Stimulated activated CD4-positive, alpha-beta T cell treated with anti-CD3 and anti-CD28 coated beads, TNF-alpha, amount 100 ng/mL, for 24 hours (primary cell): ENCODE measurements at regions not wholly inside any gene's neighbourhood (a gene's known extent, or its start where the extent isn't known, plus 50 kb on each side); places are given as distances from the start of the nearest gene placed in this dataset.
"Not testable (repeated sequence)": the region's sequence is repeated elsewhere in the genome, so short reads cannot be mapped to it uniquely, and the experiment has no call there.

Experiments
- DNase-seq, 3 experiments: peaks; one replicate each; pipeline ENCODE4 v3.0.0-alpha.2; 2020; ENCODE audit warnings: low read depth in 3 of 3

DNA sequence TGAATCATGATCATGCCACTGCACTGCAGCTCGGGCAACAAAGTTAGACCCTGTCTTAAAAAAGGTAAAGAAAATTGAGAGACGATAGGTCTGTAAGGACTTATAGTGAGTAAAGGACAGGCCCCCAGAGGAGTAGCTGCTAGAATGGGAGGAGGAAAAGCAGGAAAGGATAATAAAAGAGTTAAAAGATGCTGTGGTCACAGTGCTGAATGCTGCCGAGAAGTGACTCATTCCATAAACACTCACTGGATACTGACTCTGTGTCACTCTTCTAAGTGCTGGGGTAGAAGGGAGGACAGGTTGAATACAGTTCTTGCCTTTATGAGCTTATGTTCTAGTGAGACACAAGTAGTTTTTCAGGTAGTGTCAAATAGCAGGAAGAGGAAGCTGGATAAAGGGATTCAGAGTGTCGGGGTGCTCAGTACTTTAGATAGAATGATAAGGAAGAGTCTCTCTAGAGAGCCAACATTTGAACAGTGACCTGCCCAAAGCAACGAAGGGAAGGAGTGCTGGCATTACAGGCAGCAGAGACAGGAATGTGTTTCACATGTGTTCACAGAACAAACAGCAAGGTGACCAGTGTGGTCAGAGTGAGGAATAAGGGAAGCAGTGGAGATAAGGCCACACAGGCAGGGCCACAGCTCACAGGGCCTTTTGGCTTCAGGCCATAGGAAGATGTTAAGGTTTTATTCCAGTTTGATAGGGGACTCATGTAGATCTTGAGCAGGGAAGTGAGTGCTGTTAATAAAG, 1240.5 kb downstream of the UQCRFS1 start:
- no peak for DNase-seq

DNA sequence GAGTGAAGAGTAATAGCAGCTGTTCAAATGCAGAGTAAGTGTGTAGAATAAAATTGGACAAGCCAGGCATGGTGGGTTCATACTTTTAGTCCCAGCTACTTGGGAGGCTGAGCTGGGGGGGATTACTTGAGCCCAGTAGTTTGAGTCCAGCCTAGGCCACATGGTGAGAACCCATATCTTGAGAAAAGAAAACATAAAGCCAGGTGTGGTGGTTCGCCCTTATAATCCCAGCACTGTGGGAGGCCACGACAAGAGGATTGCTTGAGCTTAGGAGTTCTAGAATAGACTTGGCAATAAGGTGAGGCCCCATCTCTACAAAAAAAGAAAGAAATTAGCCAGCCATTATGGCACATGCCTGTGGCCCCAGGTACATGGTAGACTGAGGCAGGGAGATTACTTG, 1241.1 kb downstream of the UQCRFS1 start:
- DNase-seq: no peak

DNA sequence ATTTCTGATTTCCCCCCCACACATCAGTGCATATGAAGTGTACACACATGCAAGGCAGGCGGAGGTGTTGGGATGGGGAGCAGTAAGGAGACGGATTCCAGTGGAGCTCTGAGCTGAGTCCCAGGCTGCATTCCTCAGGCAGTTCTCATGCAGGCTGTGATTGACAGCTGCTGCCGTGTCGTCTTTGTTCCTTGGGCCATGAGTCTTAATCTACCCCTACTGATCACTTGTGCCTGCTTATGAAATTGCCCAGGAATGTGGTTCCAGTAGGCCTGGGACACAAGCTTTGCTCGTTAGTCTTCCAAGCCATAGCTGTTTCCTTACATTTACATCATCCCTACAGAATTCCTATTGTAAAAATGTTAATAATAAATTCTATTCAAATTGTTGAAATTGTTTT, 1241.9 kb downstream of the UQCRFS1 start:
- DNase-seq: no peak

DNA sequence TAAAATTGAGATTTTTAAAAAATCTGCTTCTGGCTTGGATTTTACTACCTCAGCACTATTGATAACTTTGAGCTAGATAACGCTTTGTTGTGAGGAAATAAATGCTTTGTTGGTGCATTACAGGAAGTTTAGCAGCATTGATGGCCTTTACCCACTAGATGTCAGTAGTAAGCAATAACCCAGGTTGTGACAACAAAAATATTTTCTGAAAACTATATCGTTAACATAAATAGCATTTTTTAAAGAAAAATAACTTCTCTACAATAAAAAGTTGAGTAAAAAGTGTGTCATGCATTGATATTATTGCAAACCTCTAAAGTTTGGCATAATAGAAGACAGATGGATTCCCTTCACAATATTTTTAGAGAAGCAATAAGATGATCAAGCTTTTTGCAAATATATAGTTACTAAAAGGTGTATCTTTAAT, 1246.5 kb downstream of the UQCRFS1 start:
- no peak for DNase-seq

DNA sequence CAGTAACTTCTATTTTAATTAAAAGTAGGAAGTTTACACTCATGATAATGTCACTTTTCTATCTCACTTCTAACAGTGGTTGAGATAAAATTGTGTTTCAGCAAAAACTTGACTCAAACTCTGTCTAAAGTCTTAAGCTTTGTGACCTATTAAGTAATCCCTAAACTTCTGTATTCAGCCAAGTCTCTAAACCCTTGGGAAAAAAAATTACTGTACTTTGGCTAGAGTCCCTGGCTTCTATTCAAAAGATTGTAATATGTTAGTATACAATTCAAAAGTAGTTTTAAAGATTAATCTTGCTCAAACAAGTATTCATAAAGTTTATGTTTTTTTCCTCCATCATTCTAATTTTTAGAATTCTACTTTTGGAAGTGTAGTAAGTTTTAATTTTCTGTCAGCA, 1248.8 kb downstream of the UQCRFS1 start:
- no peak for DNase-seq

DNA sequence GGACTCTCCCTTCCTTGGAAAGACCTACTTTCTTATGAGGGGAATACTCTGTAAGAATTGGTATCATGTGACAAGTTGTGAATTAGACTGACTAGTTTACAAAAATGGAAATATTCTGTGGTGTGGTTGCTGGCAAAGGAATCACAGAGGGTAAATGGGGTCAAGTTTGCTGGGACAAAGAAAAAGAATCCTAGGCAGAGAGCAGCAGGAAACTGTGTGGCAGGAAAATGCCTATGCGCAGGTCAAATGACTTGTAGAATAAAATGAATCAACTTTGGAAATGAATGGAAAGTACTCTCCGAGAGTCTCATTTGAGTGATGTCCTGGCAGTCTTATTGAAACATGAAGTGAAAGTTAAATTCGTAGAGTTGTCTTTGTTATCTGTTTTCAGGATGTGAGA, 1250.7 kb downstream of the UQCRFS1 start:
- DNase-seq: no peak

DNA sequence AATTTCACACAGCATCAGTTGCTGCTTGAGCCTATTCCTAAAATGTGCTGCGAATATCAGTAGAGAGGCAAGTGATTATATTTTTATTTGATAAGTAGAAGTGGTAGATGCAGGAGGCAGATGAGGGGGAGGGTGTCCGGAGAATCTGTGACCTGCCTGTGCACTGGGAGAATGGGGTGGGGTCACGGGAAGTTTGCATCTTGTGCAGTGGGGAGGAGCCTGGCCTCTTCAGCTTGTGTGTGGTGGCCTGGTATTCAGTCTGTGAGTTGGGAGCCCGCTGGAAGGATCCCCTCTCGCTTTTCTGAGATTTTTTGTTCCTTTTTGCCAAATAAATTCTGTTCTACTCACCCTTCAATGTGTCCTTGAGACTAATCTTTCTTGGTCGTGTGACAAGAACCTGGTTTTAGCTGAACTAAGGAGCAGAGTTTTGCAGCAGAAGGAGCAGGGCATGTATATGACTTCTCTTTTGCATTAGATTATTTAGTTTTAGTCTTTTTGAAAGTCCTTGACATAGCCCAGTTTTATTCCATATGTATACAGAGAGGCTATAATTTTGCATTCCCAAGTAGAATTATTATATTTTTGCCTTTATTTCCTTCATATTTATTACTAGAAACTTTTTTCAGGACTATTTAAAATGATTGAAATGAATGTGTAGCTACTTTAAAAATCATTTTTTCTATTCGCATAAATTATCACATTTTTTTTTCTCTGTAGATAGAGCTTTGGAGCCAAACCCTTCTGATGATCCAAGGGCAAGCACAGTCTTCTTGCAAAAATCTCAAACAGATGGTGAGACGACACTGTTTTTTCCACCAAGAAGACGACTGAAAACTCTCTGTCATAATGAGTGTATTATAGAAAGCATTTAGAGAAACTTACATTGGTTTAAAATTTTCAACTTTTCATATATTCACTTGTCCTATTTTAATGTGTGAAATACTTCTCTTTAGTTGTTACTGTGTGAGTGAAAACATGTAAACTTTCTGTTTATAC, 1257.2 kb downstream of the UQCRFS1 start:
- DNase-seq: no peak

DNA sequence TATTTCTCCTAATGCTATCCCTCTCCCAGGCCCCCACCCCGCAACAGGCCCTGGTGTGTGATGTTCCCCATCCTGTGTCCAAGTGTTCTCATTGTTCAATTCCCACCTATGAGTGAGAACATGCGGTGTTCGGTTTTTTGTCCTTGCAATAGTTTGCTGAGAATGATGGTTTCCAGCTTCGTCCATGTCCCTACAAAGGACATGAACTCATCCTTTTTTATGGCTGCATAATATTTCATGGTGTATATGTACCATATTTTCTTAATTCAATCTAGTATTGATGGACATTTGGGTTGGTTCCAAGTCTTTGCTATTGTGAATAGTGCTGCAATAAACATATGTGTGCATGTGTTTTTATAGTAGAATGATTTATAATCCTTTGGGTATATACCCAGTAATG, 1270.3 kb downstream of the UQCRFS1 start:
- DNase-seq: not testable (repeated sequence)

DNA sequence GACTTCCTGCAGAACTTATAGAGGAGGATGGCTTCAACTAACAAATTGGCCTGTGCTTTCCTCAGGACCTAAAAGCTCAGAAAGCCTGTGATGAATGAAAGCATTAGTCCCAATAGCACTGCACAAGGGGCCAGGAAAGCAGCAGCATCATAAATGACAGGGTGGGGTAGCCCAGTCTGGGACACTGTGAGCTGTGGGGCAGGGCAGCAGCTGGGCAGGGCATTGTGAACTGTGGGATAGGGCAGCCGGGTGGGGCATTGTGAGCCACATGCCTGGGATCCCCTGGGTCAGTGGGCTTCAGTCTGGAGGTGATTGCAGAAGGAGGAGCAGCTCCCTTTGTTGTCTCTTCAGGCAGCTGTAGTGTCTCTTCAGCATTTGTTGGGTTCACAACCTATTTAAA, 1276.8 kb downstream of the UQCRFS1 start:
- no peak for DNase-seq

DNA sequence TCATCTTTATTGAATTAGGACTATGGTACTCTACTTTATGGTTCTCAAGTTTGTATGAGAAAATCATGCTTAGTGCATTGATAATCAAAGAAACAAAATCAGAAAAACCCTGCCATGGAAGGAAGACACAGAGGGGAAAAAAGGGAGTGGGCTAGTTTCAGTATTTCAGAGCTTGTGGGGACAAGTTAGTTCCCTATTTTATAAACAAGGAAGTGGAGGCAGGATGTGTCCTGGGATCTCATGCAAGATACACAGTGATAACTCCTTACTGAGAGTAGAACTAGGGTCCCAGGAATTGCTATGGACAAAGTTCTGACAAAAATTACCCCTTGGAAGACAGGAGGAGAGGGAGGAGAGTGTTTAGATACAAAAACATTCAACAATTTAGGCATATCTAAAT, 1277.3 kb downstream of the UQCRFS1 start:
- no peak for DNase-seq

DNA sequence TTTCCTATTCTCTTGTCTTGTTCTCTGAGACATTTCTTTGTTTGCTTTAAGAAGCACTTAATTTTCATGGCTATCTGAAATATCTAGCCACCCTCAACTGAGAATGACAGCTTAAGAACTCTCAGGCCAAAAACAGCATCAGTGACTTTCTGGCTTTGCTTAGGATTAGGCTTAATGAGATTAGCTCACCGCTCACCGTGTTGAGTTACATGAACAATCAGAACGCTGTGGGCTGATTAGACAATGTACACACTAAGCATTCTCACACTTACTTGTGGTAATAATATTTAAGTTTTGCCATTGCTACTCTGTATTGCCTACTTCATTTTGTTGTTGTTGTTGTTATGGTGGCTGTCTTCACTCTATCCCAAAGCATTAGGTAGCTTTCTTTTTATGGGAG, 1283.6 kb downstream of the UQCRFS1 start:
- no peak for DNase-seq

DNA sequence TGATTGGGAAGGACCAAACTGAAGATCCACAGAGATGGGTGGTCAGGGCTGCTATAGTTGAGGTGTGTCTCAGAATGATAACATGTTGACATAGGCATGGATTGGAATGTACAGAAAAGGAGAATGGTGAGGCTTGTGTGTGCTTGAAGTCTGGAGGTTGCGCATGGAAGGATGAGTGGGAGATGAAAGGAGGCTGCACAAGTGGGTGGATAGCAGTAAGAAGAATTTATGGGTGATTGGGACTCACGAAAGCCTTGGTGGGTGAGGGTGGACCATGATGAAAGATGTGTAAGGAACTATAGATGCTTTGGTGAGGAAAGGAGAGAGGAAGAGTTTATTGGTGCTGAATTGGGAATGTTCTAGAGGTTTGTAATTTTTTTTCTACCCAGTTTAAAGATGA, 1287.7 kb downstream of the UQCRFS1 start:
- no peak for DNase-seq

DNA sequence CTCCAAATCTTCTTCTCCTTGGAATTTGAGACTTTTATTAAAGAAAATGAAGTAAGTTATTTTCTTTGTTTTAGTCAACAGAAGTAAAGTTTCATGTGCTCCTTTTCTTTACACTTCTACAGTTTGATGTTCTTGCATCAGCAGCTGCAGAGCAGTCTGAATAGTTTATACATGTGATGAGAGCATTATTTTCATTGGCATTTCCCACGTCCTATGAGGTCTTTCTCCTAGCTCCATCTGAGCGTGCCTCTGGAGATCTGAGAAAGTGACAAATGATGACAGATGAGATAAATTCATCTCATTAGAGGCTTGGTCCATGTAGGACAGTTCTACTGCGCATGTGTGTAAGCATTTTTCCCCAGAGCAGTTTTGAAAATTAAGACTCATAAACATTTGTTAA, 1290.0 kb downstream of the UQCRFS1 start:
- no peak for DNase-seq

DNA sequence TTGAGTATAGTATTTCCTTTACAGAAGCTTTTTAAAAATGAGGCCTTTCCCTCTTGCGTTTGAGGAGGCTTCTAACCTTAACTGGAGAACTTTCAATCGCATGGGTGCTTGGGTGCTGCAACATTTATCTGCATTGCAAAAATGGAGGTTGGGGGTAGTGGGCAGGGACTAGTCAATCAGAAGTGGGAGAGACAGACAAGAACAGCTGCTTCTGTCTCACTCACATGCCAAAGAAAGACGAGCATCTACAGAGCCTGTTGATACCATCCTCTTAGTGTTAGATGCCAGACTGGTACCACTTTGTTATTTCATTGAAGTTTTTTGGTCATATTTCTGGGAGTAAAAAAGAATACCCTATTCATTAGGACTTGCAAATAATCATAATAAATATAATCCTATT, 1292.2 kb downstream of the UQCRFS1 start:
- DNase-seq: no peak

DNA sequence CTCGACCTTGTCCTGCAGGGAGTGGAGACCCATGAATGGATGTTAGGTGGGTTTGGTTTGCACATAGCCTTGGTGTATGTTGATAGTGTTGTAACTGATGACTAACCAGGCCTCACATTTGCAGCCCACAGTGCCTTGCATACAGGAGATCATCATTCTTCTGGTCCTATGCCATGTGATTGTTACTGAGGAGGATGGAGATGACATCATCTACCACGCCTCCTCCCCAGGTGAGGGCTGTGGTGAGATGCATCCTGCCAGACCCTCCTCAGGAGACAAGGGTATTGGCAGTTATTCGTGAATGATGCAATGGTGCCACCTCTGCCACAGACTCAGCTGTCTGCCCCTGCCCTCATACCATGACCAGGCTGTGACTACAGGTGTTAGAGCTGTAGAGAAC, 1294.1 kb downstream of the UQCRFS1 start:
- DNase-seq: no peak

DNA sequence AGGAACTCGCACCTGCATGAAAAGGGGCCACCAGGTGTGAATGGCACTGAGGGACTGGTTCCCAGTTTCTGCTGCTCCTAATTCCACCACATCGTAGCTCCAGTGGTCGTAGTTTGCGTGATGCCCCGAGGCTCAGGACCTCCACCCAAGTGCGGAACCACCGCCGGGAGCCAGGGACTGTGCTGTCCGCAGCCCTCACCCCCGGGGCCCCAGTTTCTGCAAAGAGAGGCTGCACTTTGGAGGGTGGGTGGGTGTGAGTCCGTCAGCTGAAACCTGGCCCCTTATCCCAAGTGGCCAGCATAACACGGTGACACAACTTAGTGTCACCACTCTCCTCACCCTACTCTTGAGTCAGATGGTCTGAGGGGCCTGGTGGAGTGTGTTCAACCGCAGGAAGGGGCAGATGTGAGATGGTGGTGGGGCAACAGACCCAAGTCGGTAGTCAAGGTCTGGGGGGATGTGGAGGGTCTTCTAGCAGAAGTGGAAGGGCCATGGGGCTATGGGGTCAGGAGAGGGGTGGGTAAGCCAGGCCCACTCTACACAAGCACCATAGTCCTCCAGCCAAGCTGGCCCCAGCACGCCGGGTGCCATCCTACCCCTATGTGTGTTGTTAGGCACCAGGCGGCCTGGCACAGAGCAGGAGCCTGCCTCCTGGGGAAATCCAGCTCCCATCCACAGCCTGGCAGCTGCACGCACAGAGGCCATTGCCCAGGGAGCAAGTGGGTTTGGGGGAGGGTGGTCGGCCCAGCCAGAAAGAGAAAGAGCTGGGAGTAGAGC, 1301.6 kb downstream of the UQCRFS1 start:
- DNase-seq: no peak

DNA sequence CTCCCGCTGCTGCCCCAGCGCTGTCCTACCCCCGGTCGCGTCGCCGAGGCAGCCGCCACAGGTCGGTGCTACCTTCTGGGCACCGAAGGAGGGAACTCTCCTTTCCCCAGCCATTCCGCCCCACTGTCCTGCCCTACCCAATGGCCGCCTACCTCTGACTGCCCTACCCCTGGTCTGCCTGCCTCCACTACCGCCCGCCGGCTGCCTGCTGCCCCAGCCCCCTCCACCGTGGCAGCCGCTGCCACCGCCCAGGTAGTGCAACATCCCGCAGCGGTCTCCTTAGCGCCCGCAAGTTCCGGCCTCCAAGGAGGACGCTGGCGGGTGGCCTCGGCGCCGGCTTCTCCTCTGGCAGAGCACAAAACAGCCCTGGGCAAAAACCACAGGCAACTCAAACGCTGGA, 1303.1 kb downstream of the UQCRFS1 start:
- no peak for DNase-seq

DNA sequence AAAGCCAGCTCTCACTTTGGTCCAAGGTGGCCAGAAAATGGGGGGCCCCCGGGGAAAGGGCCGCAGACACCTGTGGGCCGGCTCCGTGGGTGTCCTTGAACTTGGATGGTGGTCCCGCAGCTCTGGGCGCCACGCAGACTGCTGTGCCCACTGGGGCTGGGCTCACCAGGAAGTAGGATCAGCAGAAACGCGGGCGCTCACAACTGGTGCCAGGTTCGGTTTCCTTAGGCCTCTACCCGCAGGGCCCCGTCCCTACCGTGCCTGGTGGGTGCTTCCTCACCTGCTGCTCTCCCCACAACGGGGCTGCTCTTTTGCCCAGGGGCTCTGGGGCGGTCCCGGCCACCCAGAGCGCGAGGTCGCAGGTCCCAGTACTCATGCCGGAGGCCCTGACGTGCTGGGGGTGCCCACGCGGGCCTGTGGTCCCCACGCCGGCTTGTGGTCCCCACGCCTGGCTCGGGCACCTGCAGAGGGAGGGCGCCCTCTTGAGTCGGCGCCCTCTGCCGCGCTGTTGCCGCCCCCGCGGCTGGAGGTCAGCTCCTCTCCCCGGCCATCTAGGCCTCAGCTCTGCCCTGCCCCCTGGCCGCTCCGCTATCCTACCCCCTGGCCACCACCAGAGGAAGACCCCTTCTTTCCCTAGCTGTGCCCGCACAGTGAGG, 1303.6 kb downstream of the UQCRFS1 start:
- no peak for DNase-seq

DNA sequence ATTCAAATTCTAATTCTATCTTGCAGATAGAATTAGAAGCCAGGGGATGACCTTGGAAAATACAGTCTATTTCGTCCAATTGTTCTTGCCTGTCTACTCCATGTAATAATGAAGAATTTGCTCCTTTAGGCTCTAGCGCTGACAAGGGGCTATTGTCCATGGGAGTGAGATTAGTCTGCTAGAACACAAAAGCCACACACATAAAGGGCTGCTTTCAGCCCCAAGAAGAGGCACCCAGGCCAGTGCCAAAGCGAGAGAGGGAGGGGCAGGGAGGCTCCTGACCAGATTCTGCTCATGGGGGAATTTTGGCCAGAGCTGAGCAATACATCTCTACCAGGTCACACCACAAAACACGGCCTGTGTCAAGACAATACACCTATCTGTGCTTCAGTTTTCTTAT, 1306.9 kb downstream of the UQCRFS1 start:
- DNase-seq: no peak

DNA sequence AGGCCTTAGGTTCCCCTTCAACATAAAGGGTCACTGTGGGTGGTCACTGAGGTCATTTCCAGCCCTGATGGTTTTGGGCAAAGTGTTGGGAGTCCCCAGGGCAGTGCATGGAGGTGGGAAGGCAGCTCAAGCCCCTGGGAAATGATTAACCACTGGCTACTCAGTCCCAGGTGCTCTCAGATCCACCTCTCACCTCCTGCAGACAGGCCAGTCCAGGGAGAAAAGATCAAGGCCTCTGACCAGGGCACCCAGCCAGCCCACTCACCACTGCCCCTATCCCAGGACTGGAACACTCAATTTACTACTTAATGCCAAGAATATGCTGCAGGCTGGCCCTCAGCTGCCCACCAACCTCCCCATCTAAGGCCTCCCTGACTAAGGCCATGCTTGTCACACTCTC, 1307.9 kb downstream of the UQCRFS1 start:
- no peak for DNase-seq

DNA sequence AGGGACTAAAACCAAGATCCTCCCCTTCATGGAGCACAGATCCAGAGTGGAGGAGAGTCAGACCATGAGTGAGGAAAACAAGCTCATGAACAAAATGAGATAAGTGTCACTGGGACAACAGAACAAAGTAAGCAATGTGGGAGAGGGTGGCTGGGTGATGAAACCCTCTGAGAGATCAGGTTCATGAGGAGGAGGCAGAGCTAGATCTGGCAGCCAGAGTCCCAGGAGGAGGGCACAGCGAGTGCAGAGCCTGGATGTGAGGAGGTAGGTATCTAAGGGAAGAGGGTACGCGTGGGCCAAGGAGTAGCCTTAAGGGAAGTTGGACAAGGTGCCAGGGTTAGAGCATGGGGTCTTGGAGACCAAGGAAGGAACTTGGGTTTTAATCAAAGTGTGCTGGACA, 1311.9 kb downstream of the UQCRFS1 start:
- DNase-seq: no peak

DNA sequence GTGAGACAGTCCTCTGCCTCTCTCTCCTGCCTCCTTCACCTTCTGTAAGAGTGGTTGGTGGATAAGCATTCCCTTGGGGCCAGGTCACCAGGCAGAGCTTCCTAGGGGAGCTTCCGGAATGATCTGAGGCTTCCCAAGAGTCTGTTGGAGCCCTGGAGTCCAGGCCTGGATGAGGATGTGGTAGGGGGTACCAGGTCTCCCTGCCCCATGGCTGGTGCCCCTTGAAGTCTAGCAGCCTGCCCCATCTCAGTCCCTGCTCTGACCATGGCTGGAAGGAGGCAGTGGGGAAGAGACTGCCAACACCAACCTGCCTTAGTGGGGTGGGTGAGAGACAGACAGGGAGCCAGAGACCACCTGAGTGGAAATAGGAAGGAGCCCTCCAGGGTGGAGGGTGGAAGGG, 1316.9 kb downstream of the UQCRFS1 start:
- no peak for DNase-seq
